Keratinocyte (primary cell): ENCODE measurements at regions not wholly inside any gene's neighbourhood (a gene's known extent, or its start where the extent isn't known, plus 50 kb on each side); places are given as distances from the start of the nearest gene placed in this dataset.

Source experiments
- DNase-seq: peaks from one replicate; pipeline ENCODE4 v3.0.0-alpha.2; 2011; ENCODE audit warnings: low read depth, missing footprints, low spot score
- FAIRE-seq: peaks from 2 replicates; lab custom pipeline; 2011; peaks lifted over from hg19 to GRCh38; lab: Jason Lieb, UNC
- H2AFZ ChIP-seq: 2 replicates; pipeline ENCODE4 v1.6.0; 2012; ENCODE audit warnings: low read length, control low read depth, inconsistent platforms; ENCODE audit not compliant: control insufficient read depth
- H3K27ac ChIP-seq: 2 replicates; pipeline ENCODE4 v1.5.1; 2011; ENCODE audit warnings: low read length; ENCODE audit not compliant: control insufficient read depth, insufficient read depth
- H3K27me3 ChIP-seq: 3 replicates; pipeline ENCODE4 v1.6.0; 2011; ENCODE audit warnings: low read length; ENCODE audit not compliant: control insufficient read depth, insufficient read depth; ENCODE audit errors: extremely low read depth
- H3K36me3 ChIP-seq, 2 experiments: 2 replicates in 1 of 2; 3 replicates in 1 of 2; pipeline ENCODE4 v1.5.1; 2011; ENCODE audit warnings: low read length in 2 of 2, mild to moderate bottlenecking in 1 of 2; ENCODE audit not compliant: control insufficient read depth in 2 of 2, insufficient read depth in 2 of 2; ENCODE audit errors: extremely low read depth in 1 of 2
- H3K4me1 ChIP-seq: 3 replicates; pipeline ENCODE4 v1.5.1; 2011; ENCODE audit warnings: low read length; ENCODE audit not compliant: control insufficient read depth, insufficient read depth; ENCODE audit errors: extremely low read depth
- H3K4me2 ChIP-seq: 3 replicates; pipeline ENCODE4 v1.6.0; 2011; ENCODE audit warnings: low read depth, low read length; ENCODE audit not compliant: control insufficient read depth, insufficient read depth; ENCODE audit errors: extremely low read depth
- H3K4me3 ChIP-seq, 3 experiments: fragments of 200-600 bp in 1 of 3; sonication (generic) in 1 of 3; 2 replicates in 2 of 3; 3 replicates in 1 of 3; pipeline ENCODE4 v1.5.1; 2011 to 2016; ENCODE audit warnings: low read length in 3 of 3, mild to moderate bottlenecking in 3 of 3, control low read depth in 2 of 3, inconsistent platforms in 1 of 3, low read depth in 1 of 3, mixed read lengths in 1 of 3, mixed run types in 1 of 3, moderate library complexity in 1 of 3; ENCODE audit not compliant: control insufficient read depth in 2 of 3, insufficient read depth in 2 of 3; ENCODE audit errors: extremely low read depth in 1 of 3
- H3K79me2 ChIP-seq: 2 replicates; pipeline ENCODE4 v1.6.0; 2012; ENCODE audit warnings: low read length; ENCODE audit not compliant: control insufficient read depth, insufficient read depth
- H3K9ac ChIP-seq: 3 replicates; pipeline ENCODE4 v1.6.0; 2011; ENCODE audit warnings: low read length; ENCODE audit not compliant: control insufficient read depth, insufficient read depth; ENCODE audit errors: extremely low read depth
- H3K9me1 ChIP-seq: 3 replicates; pipeline ENCODE4 v1.6.0; 2011; ENCODE audit warnings: low read length; ENCODE audit not compliant: control insufficient read depth, insufficient read depth; ENCODE audit errors: extremely low read depth
- H3K9me3 ChIP-seq: 2 replicates; pipeline ENCODE4 v1.5.1; 2012; ENCODE audit warnings: low read depth, low read length; ENCODE audit not compliant: control insufficient read depth
- H4K20me1 ChIP-seq: 3 replicates; pipeline ENCODE4 v1.6.0; 2011; ENCODE audit warnings: low read length; ENCODE audit not compliant: control insufficient read depth, insufficient read depth; ENCODE audit errors: extremely low read depth
- EZH2 ChIP-seq: IDR thresholded peaks from one replicate; pipeline ENCODE4 v1.6.1; 2012; ENCODE audit warnings: inconsistent platforms, mild to moderate bottlenecking, low read length, moderate library complexity
- dilution Hi-C: fragments of 300-500 bp; cut with MboI; formaldehyde crosslinking; loops from one replicate; pipeline ENCODE4 v1.7.0; 2020; ENCODE audit warnings: low sequenced_read_pairs; ENCODE audit not compliant: extremely low pct_ligation_motif_present
- TF ChIP-seq, protein P1 (sequence below), 3 experiments: IDR thresholded peaks in 1 of 3; conservative IDR thresholded peaks in 1 of 3; optimal IDR thresholded peaks in 1 of 3; 2 replicates in 2 of 3; 3 replicates in 1 of 3; pipeline versions ENCODE3 to v1.5.1; 2011; ENCODE audit warnings: low read length in 3 of 3, mild to moderate bottlenecking in 3 of 3, moderate library complexity in 2 of 3, control low read depth in 1 of 3, inconsistent platforms in 1 of 3; ENCODE audit not compliant: insufficient read depth in 2 of 3; ENCODE audit errors: extremely low read depth in 1 of 3

DNA sequence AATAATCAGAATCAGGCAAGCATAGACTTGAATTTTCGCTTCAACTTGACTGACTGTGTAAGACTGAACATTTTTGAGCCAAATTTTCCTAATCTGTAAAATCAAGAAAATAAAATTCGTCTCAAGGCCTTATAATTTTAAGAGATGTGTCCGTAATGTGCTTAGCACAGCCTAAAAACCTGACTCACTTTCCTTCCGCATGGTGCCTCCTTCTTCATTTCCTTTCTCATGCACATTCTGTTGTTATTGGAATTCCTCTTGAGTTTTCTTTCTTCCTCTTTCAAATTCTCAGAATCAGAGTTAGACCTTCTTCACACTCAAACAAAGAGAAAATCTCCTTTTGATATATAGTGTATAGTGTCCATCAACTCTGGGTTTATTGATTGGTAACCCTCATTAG, 208.9 kb upstream of the SLIT2 start:
- H3K4me2 ChIP-seq, result no peak overlapping the region
- TF ChIP-seq EZH2, result no peak
- TF ChIP-seq, protein P1, sequence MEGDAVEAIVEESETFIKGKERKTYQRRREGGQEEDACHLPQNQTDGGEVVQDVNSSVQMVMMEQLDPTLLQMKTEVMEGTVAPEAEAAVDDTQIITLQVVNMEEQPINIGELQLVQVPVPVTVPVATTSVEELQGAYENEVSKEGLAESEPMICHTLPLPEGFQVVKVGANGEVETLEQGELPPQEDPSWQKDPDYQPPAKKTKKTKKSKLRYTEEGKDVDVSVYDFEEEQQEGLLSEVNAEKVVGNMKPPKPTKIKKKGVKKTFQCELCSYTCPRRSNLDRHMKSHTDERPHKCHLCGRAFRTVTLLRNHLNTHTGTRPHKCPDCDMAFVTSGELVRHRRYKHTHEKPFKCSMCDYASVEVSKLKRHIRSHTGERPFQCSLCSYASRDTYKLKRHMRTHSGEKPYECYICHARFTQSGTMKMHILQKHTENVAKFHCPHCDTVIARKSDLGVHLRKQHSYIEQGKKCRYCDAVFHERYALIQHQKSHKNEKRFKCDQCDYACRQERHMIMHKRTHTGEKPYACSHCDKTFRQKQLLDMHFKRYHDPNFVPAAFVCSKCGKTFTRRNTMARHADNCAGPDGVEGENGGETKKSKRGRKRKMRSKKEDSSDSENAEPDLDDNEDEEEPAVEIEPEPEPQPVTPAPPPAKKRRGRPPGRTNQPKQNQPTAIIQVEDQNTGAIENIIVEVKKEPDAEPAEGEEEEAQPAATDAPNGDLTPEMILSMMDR (optimal IDR thresholded peaks at IDR 0.05 in 1 of 3, IDR thresholded peaks at IDR 0.05 in 1 of 3, conservative IDR thresholded peaks at IDR 0.05 in 1 of 3; ENCODE audit: extremely low read depth in 1 of 3, insufficient read depth in 2 of 3, low read length in 3 of 3), result no peak
- dilution Hi-C loops, result no loop called here
- no peak overlapping the region for H3K9ac ChIP-seq
- H3K4me3 ChIP-seq, result no peak overlapping the region
- H3K9me1 ChIP-seq, result no peaks in the 10 kb centered on the region
- H3K9me3 ChIP-seq, result no peaks in the 10 kb centered on the region
- FAIRE-seq (no peak), DNase-seq (no peak)
- H3K79me2 ChIP-seq, result no peaks in the 10 kb centered on the region
- H3K36me3 ChIP-seq, result no peaks in the 10 kb centered on the region
- no peak overlapping the region for H2AFZ ChIP-seq
- H3K4me1 ChIP-seq, result peaks cover 3% of the 10 kb centered on the region
- H3K27ac ChIP-seq, result no peak overlapping the region
- no peaks in the 10 kb centered on the region for H3K27me3 ChIP-seq
- H4K20me1 ChIP-seq, result no peaks in the 10 kb centered on the region

DNA sequence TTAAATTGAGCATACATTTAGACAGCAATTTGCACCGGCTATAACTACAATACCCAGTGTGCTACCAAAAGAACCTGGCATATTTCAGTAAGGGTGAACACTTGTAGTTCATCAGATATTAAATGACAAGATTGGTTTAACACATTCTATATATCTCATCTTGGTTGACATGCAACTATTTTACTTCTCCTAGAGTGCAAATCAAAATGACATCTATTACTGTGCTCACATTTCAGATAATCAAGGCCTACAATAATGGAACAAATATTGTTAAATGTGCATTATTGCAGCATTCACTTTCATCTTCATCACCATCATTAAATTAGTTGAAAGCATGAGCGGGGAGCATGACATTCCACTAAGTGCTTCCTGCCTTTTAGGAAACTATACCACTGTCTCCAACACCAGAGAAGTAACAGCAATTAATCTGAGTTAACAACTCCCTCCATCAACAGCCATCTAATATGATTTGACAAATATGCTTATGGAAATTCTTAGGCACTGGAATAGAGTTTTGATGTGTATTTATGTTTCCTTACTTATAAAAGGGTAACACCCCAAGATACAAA, 209.8 kb upstream of the SLIT2 start:
- Histone ChIP-seq H3K4me1 (peaks cover 3% of the 10 kb centered on the region), H3K9me1 (no peaks in the 10 kb centered on the region), H3K9me3 (no peaks in the 10 kb centered on the region), H2AFZ (no peak overlapping the region), H3K4me3 (no peak overlapping the region), H3K79me2 (no peaks in the 10 kb centered on the region), H3K27ac (no peak overlapping the region), H4K20me1 (no peaks in the 10 kb centered on the region), H3K9ac (no peak overlapping the region), H3K27me3 (no peaks in the 10 kb centered on the region), H3K4me2 (no peak overlapping the region), H3K36me3 (no peaks in the 10 kb centered on the region)
- TF ChIP-seq EZH2, result no peak
- TF ChIP-seq, protein P1 (optimal IDR thresholded peaks at IDR 0.05 in 1 of 3, IDR thresholded peaks at IDR 0.05 in 1 of 3, conservative IDR thresholded peaks at IDR 0.05 in 1 of 3; ENCODE audit: extremely low read depth in 1 of 3, insufficient read depth in 2 of 3, low read length in 3 of 3), result no peak
- FAIRE-seq (no peak), DNase-seq (no peak)
- dilution Hi-C loops, result no loop called here
